Body of pancreas (tissue), 4 donors: ENCODE measurements at regions not wholly inside any gene's neighbourhood (a gene's known extent, or its start where the extent isn't known, plus 50 kb on each side); places are given as distances from the start of the nearest gene placed in this dataset.

Experiments used
- POLR2A ChIP-seq, 3 donors: fragments of 450-650 bp; IDR thresholded peaks; one replicate each; pipeline ENCODE4 v1.6.1; 2016; ENCODE audit warnings: antibody characterized with exemption in 3 of 3, mild to moderate bottlenecking in 2 of 3
- TF ChIP-seq, protein P1 (sequence below), 7 experiments: fragments of 450-650 bp in 4 of 7; fragments of 200-600 bp in 3 of 7; sonication (generic) in 3 of 7; IDR thresholded peaks; one replicate each; pipeline ENCODE4 v1.5.1; 2016 to 2019; ENCODE audit warnings: antibody characterized with exemption in 7 of 7

- TF ChIP-seq, protein P1, sequence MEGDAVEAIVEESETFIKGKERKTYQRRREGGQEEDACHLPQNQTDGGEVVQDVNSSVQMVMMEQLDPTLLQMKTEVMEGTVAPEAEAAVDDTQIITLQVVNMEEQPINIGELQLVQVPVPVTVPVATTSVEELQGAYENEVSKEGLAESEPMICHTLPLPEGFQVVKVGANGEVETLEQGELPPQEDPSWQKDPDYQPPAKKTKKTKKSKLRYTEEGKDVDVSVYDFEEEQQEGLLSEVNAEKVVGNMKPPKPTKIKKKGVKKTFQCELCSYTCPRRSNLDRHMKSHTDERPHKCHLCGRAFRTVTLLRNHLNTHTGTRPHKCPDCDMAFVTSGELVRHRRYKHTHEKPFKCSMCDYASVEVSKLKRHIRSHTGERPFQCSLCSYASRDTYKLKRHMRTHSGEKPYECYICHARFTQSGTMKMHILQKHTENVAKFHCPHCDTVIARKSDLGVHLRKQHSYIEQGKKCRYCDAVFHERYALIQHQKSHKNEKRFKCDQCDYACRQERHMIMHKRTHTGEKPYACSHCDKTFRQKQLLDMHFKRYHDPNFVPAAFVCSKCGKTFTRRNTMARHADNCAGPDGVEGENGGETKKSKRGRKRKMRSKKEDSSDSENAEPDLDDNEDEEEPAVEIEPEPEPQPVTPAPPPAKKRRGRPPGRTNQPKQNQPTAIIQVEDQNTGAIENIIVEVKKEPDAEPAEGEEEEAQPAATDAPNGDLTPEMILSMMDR (IDR thresholded peaks at IDR 0.05): no peak
- TF ChIP-seq POLR2A (IDR thresholded peaks at IDR 0.05): no peak
These were observed 228.2 kb downstream of the HAUS1 start for GRCh38 chr18:46332286-46332801.
